Right lobe of liver (tissue), 6 donors: ENCODE measurements at regions not wholly inside any gene's neighbourhood (a gene's known extent, or its start where the extent isn't known, plus 50 kb on each side); places are given as distances from the start of the nearest gene placed in this dataset.

Experiments used
- ATAC-seq, 4 donors: fragments of 200-7000 bp; cut with Tn5 transposase; one replicate each; pipeline ENCODE4 v1.9.1; 2020; ENCODE audit warnings: mild to moderate bottlenecking in 4 of 4, moderate library complexity in 4 of 4
- DNase-seq, 3 donors: peaks; one replicate each; pipeline ENCODE4 v3.0.0-alpha.2; 2020
- H3K27ac ChIP-seq, 3 donors: fragments of 200-600 bp; one replicate each; pipeline ENCODE4 v1.8.0; 2022
- H3K27me3 ChIP-seq, 2 donors: fragments of 200-600 bp; one replicate each; pipeline ENCODE4 v1.8.0; 2022
- H3K36me3 ChIP-seq, 4 donors: fragments of 200-600 bp; sonication (generic) in 1 of 4; one replicate each; pipeline versions ENCODE4 v1.5.1 to v1.8.0; 2017 to 2022; ENCODE audit warnings: control low read depth in 1 of 4
- H3K4me1 ChIP-seq, 4 donors: fragments of 200-600 bp; sonication (generic) in 1 of 4; one replicate each; pipeline versions ENCODE4 v1.5.1 to v1.8.0; 2017 to 2022; ENCODE audit warnings: control low read depth in 1 of 4
- H3K4me3 ChIP-seq, 3 donors: fragments of 200-600 bp; one replicate each; pipeline ENCODE4 v1.8.0; 2022
- H3K9me3 ChIP-seq, 4 donors: fragments of 200-600 bp; sonication (generic) in 1 of 4; one replicate each; pipeline versions ENCODE4 v1.5.1 to v1.8.0; 2017 to 2022; ENCODE audit warnings: control low read depth in 1 of 4
- CTCF ChIP-seq, 4 donors: fragments of 200-600 bp in 3 of 4; fragments of 450-650 bp in 1 of 4; IDR thresholded peaks; one replicate each; pipeline versions ENCODE4 v1.5.1 to v1.8.0; 2016 to 2022; ENCODE audit warnings: antibody characterized with exemption in 4 of 4, mild to moderate bottlenecking in 2 of 4
- POLR2A ChIP-seq: fragments of 450-650 bp; IDR thresholded peaks from one replicate; pipeline ENCODE4 v1.6.1; 2017; ENCODE audit warnings: antibody characterized with exemption, mild to moderate bottlenecking
- WGBS: methylation state at CpG from one replicate; pipeline ENCODE4 v1.1.6; 2018; ENCODE audit warnings: low coverage, low lambda C conversion rate; ENCODE audit not compliant: insufficient coverage; ENCODE audit errors: missing lambda C conversion rate; 5-methylcytosine and 5-hydroxymethylcytosine counted together
- intact Hi-C, 2 donors: fragments of 100-400 bp; cut with DNase I; formaldehyde crosslinking; loops; one replicate each; pipeline versions ENCODE4 v1.11.2 to v1.14.1; 2022
- donor health status: DM: no; HTN: yes; CAD: no.
- donor health status: DM: no; HTN: no; CAD: no.
- donor health status: DM: no; HTN: no; CAD: no.
- donor health status: DM: no; HTN: yes; CAD: no.
- donor health status: DM: no; HTN: yes; CAD: no.

- intact Hi-C loops, result no loop called here
- Histone ChIP-seq H3K4me3 (no peak overlapping the region), H3K9me3 (no peaks in the 10 kb centered on the region), H3K27me3 (no peaks in the 10 kb centered on the region), H3K27ac (peak overlapping the region; percentile 94 to 99 (median 99)), H3K36me3 (no peaks in the 10 kb centered on the region), H3K4me1 (peaks cover 0 to 51% (median 25%) of the 10 kb centered on the region in 4 donors)
- TF ChIP-seq CTCF (IDR thresholded peaks at IDR 0.05) (no peak), POLR2A (peak; percentile 80)
- DNase-seq, result peak; percentile 47 to 84 (median 69)
- ATAC-seq, result peak; percentile 11 to 50 (median 30)
- 28% methylated on average over 3 of the region's 3 CpGs for WGBS
Observed at GRCh38 chr22:19603767-19604166, 79.6 kb upstream of the CLDN5 start.

GRCh38 chr22:19604711-19605268 is 80.6 kb upstream of the CLDN5 start:
- peak; percentile 80 to 89 (median 84) for DNase-seq
- peak; percentile 50 to 73 (median 60) for ATAC-seq
- Histone ChIP-seq H3K27me3 (no peaks in the 10 kb centered on the region), H3K4me3 (no peak overlapping the region), H3K4me1 (peaks cover 0 to 49% (median 24%) of the 10 kb centered on the region in 4 donors), H3K9me3 (no peaks in the 10 kb centered on the region), H3K27ac (peak overlapping the region; percentile 94 to 99 (median 99)), H3K36me3 (no peaks in the 10 kb centered on the region)
- no peak for TF ChIP-seq POLR2A
- 19% methylated on average over 4 of the region's 9 CpGs for WGBS
- intact Hi-C loops, result no loop called here

- ATAC-seq (peak; percentile 62 to 73 (median 69)), DNase-seq (peak; percentile 82 to 95 (median 91))
- peak; percentile 83 for TF ChIP-seq POLR2A
- no peak for TF ChIP-seq CTCF (IDR thresholded peaks at IDR 0.05)
- H3K4me3 ChIP-seq, result no peak overlapping the region
- H3K9me3 ChIP-seq, result no peaks in the 10 kb centered on the region
- intact Hi-C loops, result no loop called here
- WGBS, result no CpG with 5 or more reads among the region's 28 CpGs
- no peaks in the 10 kb centered on the region for H3K36me3 ChIP-seq
- peaks cover 0 to 49% (median 24%) of the 10 kb centered on the region in 4 donors for H3K4me1 ChIP-seq
- H3K27ac ChIP-seq, result peak overlapping the region; percentile 94 to 99 (median 99)
- no peaks in the 10 kb centered on the region for H3K27me3 ChIP-seq
Observed at GRCh38 chr22:19605508-19606331, 81.5 kb upstream of the CLDN5 start.

GRCh38 chr22:19606332-19607191 is 82.4 kb upstream of the CLDN5 start:
- TF ChIP-seq CTCF (IDR thresholded peaks at IDR 0.05) (no peak), POLR2A (no peak)
- H3K4me3 ChIP-seq, result peak overlapping the region in 1 of 3 donors; percentile 12
- DNase-seq, result no peak
- peaks cover 0 to 49% (median 24%) of the 10 kb centered on the region in 4 donors for H3K4me1 ChIP-seq
- no peak for ATAC-seq
- H3K27ac ChIP-seq, result peak overlapping the region; percentile 94 to 99 (median 99)
- no peaks in the 10 kb centered on the region for H3K36me3 ChIP-seq
- intact Hi-C loops, result no loop called here
- H3K27me3 ChIP-seq, result no peaks in the 10 kb centered on the region
- H3K9me3 ChIP-seq, result no peaks in the 10 kb centered on the region
- 78% methylated on average over 14 of the region's 16 CpGs for WGBS
